ENCODE measurements at regions not wholly inside any gene's neighbourhood (a gene's known extent, or its start where the extent isn't known, plus 50 kb on each side); places are given as distances from the start of the nearest gene placed in this dataset.

DNA sequence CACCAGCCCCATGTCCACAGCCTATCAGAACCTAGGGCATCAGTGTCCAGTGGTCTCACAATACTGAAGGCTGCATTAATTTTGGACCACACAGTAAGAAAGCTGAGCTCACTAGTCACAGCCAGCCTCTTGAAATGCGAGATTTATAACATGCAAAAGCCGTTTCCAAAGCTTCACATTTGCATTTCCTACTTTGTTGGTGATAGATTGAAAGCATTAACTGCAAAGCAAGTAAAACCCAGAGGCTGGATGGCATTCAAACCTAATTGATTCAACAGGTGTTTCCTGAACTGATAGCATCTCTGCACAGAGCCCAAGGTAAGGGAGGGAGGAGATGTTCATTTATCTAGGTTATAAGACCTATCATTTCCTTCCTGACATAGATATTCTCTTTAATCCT, 410.1 kb downstream of the OMA1 start:
- H2AFZ ChIP-seq (ENCODE audit: low read length): no peak overlapping the region
- H4K20me1 ChIP-seq (ENCODE audit: control insufficient read depth, extremely low read depth, insufficient read depth, low read length): no peaks in the 10 kb centered on the region
- no peaks in the 10 kb centered on the region for H3K79me2 ChIP-seq (ENCODE audit: control insufficient read depth, insufficient read depth, low read length)
- DNase-seq (ENCODE audit: low read depth in 2 of 2): no peak
- H3K9ac ChIP-seq (ENCODE audit: insufficient read depth, low read length): no peak overlapping the region
- H3K27me3 ChIP-seq (ENCODE audit: control insufficient read depth, insufficient read depth, low read length): no peaks in the 10 kb centered on the region
- no peaks in the 10 kb centered on the region for H3K9me3 ChIP-seq (ENCODE audit: control insufficient read depth, insufficient read depth, low read depth, low read length)
- no peak overlapping the region for H3K4me2 ChIP-seq (ENCODE audit: extremely low read depth, insufficient read depth, low read length)
- H3K27ac ChIP-seq (ENCODE audit: insufficient read depth, low read length): no peak overlapping the region
- no peaks in the 10 kb centered on the region for H3K36me3 ChIP-seq (ENCODE audit: control insufficient read depth, insufficient read depth, low read length)
- TF ChIP-seq, protein P1, sequence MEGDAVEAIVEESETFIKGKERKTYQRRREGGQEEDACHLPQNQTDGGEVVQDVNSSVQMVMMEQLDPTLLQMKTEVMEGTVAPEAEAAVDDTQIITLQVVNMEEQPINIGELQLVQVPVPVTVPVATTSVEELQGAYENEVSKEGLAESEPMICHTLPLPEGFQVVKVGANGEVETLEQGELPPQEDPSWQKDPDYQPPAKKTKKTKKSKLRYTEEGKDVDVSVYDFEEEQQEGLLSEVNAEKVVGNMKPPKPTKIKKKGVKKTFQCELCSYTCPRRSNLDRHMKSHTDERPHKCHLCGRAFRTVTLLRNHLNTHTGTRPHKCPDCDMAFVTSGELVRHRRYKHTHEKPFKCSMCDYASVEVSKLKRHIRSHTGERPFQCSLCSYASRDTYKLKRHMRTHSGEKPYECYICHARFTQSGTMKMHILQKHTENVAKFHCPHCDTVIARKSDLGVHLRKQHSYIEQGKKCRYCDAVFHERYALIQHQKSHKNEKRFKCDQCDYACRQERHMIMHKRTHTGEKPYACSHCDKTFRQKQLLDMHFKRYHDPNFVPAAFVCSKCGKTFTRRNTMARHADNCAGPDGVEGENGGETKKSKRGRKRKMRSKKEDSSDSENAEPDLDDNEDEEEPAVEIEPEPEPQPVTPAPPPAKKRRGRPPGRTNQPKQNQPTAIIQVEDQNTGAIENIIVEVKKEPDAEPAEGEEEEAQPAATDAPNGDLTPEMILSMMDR (conservative IDR thresholded peaks at IDR 0.05 in 1 of 2, IDR thresholded peaks at IDR 0.05 in 1 of 2; ENCODE audit: low read depth in 1 of 2, low read length in 2 of 2): no peak
- no peak for TF ChIP-seq EZH2 (IDR thresholded peaks at IDR 0.05; ENCODE audit: low read length, missing control alignments)
- no peaks in the 10 kb centered on the region for H3K4me1 ChIP-seq (ENCODE audit: control insufficient read depth, extremely low read depth, insufficient read depth, low read length)
- no peak overlapping the region for H3K4me3 ChIP-seq (replicated peaks in 1 of 4; ENCODE audit: control extremely low read depth in 1 of 4, insufficient read depth in 1 of 4, low read depth in 3 of 4, low read length in 4 of 4)

DNA sequence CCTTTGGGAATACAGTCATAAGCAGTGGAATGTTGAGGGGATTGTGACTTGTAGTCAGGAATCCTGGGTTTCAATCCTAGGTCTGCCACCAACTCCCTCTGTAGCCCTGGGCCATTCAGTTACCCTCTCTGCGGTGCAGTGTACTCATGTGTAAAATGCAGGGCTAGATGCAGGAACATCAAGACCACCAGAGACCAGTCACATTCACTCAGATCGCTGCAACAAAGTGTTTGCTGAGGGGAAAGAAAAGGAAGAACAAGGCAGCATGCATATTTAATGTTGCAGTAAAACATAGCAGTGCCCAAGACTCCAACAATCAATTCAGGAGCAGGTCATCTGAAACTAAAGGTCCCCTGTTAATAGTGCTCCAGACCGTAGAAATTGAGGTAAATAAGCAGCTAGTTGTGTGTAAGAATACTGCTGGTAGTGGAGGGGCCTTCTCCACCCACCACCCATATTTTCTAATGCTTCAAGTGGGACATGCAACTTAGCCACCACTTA, 410.7 kb downstream of the OMA1 start:
- Histone ChIP-seq H3K9me3 (ENCODE audit: control insufficient read depth, insufficient read depth, low read depth, low read length) (no peaks in the 10 kb centered on the region), H4K20me1 (ENCODE audit: control insufficient read depth, extremely low read depth, insufficient read depth, low read length) (no peaks in the 10 kb centered on the region), H3K79me2 (ENCODE audit: control insufficient read depth, insufficient read depth, low read length) (no peaks in the 10 kb centered on the region), H3K4me3 (replicated peaks in 1 of 4; ENCODE audit: control extremely low read depth in 1 of 4, insufficient read depth in 1 of 4, low read depth in 3 of 4, low read length in 4 of 4) (no peak overlapping the region), H3K27ac (ENCODE audit: insufficient read depth, low read length) (no peak overlapping the region), H3K27me3 (ENCODE audit: control insufficient read depth, insufficient read depth, low read length) (no peaks in the 10 kb centered on the region), H3K9ac (ENCODE audit: insufficient read depth, low read length) (no peak overlapping the region), H3K4me2 (ENCODE audit: extremely low read depth, insufficient read depth, low read length) (no peak overlapping the region), H2AFZ (ENCODE audit: low read length) (no peak overlapping the region), H3K4me1 (ENCODE audit: control insufficient read depth, extremely low read depth, insufficient read depth, low read length) (no peaks in the 10 kb centered on the region), H3K36me3 (ENCODE audit: control insufficient read depth, insufficient read depth, low read length) (no peaks in the 10 kb centered on the region)
- TF ChIP-seq EZH2 (IDR thresholded peaks at IDR 0.05; ENCODE audit: low read length, missing control alignments): no peak
- TF ChIP-seq, protein P1 (conservative IDR thresholded peaks at IDR 0.05 in 1 of 2, IDR thresholded peaks at IDR 0.05 in 1 of 2; ENCODE audit: low read depth in 1 of 2, low read length in 2 of 2): no peak
- no peak for DNase-seq (ENCODE audit: low read depth in 2 of 2)

DNA sequence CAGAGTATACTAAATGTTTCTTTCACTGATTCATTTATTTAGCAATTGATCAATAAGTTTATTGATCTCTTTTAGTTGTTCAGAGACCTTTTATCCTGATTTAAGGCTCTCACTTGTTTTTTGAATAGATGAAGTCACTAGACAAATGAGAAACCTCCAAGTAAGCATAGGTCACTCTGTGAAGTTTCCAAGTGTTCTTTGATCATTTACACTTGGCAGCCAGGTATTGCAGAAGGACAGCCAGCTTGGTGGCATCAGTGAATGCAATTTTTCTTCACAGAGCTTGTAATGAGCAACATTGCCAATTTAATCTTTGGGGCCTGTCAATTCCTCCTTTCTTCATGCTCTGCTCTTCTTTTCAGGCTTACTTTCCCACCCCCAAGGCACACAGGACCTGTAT, 413.0 kb downstream of the OMA1 start:
- no peak overlapping the region for H3K27ac ChIP-seq (ENCODE audit: insufficient read depth, low read length)
- no peaks in the 10 kb centered on the region for H4K20me1 ChIP-seq (ENCODE audit: control insufficient read depth, extremely low read depth, insufficient read depth, low read length)
- DNase-seq (ENCODE audit: low read depth in 2 of 2): no peak

More for the DNA sequence above, 413.0 kb downstream of the OMA1 start:
- no peaks in the 10 kb centered on the region for H3K36me3 ChIP-seq (ENCODE audit: control insufficient read depth, insufficient read depth, low read length)
- H2AFZ ChIP-seq (ENCODE audit: low read length): no peak overlapping the region
- no peak overlapping the region for H3K4me2 ChIP-seq (ENCODE audit: extremely low read depth, insufficient read depth, low read length)
- H3K9ac ChIP-seq (ENCODE audit: insufficient read depth, low read length): no peak overlapping the region
- TF ChIP-seq EZH2 (IDR thresholded peaks at IDR 0.05; ENCODE audit: low read length, missing control alignments): no peak
- TF ChIP-seq, protein P1 (conservative IDR thresholded peaks at IDR 0.05 in 1 of 2, IDR thresholded peaks at IDR 0.05 in 1 of 2; ENCODE audit: low read depth in 1 of 2, low read length in 2 of 2): no peak
- no peaks in the 10 kb centered on the region for H3K4me1 ChIP-seq (ENCODE audit: control insufficient read depth, extremely low read depth, insufficient read depth, low read length)
- no peaks in the 10 kb centered on the region for H3K9me3 ChIP-seq (ENCODE audit: control insufficient read depth, insufficient read depth, low read depth, low read length)
- no peaks in the 10 kb centered on the region for H3K79me2 ChIP-seq (ENCODE audit: control insufficient read depth, insufficient read depth, low read length)
- H3K4me3 ChIP-seq (replicated peaks in 1 of 4; ENCODE audit: control extremely low read depth in 1 of 4, insufficient read depth in 1 of 4, low read depth in 3 of 4, low read length in 4 of 4): no peak overlapping the region
- H3K27me3 ChIP-seq (ENCODE audit: control insufficient read depth, insufficient read depth, low read length): no peaks in the 10 kb centered on the region
